ENCODE measurements at regions not wholly inside any gene's neighbourhood (a gene's known extent, or its start where the extent isn't known, plus 50 kb on each side); places are given as distances from the start of the nearest gene placed in this dataset.

- ChIA-PET CTCF (no interaction called here), POLR2A (no interaction called here)
- Mint-ChIP-seq H3K4me3 (no peak overlapping the region), H3K36me3 (ENCODE audit: low read depth) (no peaks in the 10 kb centered on the region), H3K27ac (no peak overlapping the region), H3K4me1 (ENCODE audit: low read depth) (no peaks in the 10 kb centered on the region), H3K27me3 (no peaks in the 10 kb centered on the region), H3K9me3 (no peaks in the 10 kb centered on the region)
- ATAC-seq (ENCODE audit: poor library complexity) (no peak), DNase-seq (no peak)
- Histone ChIP-seq H3K27me3 (ENCODE audit: control insufficient read depth in 1 of 2, insufficient read depth in 2 of 2, low read length in 2 of 2) (peaks cover 0 to 2% of the 10 kb centered on the region in 2 experiments), H3K27ac (ENCODE audit: low read depth in 1 of 2, low read length in 2 of 2) (no peak overlapping the region), H3K4me3 (ENCODE audit: low read length) (no peak overlapping the region), H3K9me3 (ENCODE audit: control insufficient read depth in 1 of 2, insufficient read depth in 1 of 2, low read length in 2 of 2) (no peaks in the 10 kb centered on the region), H3K4me1 (ENCODE audit: insufficient read depth, low read length) (no peaks in the 10 kb centered on the region), H3K36me3 (ENCODE audit: insufficient read depth, low read length) (no peaks in the 10 kb centered on the region)
- TF ChIP-seq CTCF (IDR thresholded peaks at IDR 0.05), result no peak
- intact Hi-C loops (cut with DNase I, micrococcal nuclease), result no loop called here
These were observed 177.6 kb downstream of the CPE start for GRCh38 chr4:165556383-165556782.

- Mint-ChIP-seq H3K9me3 (peaks cover 5% of the 10 kb centered on the region), H3K36me3 (ENCODE audit: low read depth) (no peaks in the 10 kb centered on the region), H3K4me3 (no peak overlapping the region), H3K27me3 (peaks cover 10% of the 10 kb centered on the region), H3K27ac (no peak overlapping the region), H3K4me1 (ENCODE audit: low read depth) (no peaks in the 10 kb centered on the region)
- Histone ChIP-seq H3K27me3 (ENCODE audit: control insufficient read depth in 1 of 2, insufficient read depth in 2 of 2, low read length in 2 of 2) (peaks cover 0 to 2% of the 10 kb centered on the region in 2 experiments), H3K4me1 (ENCODE audit: insufficient read depth, low read length) (no peaks in the 10 kb centered on the region), H3K36me3 (ENCODE audit: insufficient read depth, low read length) (no peaks in the 10 kb centered on the region), H3K9me3 (ENCODE audit: control insufficient read depth in 1 of 2, insufficient read depth in 1 of 2, low read length in 2 of 2) (no peaks in the 10 kb centered on the region), H3K27ac (ENCODE audit: low read depth in 1 of 2, low read length in 2 of 2) (no peak overlapping the region), H3K4me3 (ENCODE audit: low read length) (no peak overlapping the region)
- no peak for TF ChIP-seq CTCF (IDR thresholded peaks at IDR 0.05)
- ATAC-seq (ENCODE audit: poor library complexity), result no peak
- intact Hi-C loops (cut with DNase I, micrococcal nuclease), result no loop called here
- DNase-seq, result no peak
- ChIA-PET POLR2A (no interaction called here), CTCF (no interaction called here)
These were observed 182.1 kb downstream of the CPE start for GRCh38 chr4:165560941-165561340.

- no peak overlapping the region for H3K27ac ChIP-seq (ENCODE audit: low read depth in 1 of 2, low read length in 2 of 2)
- Mint-ChIP-seq H3K4me3 (no peak overlapping the region), H3K27me3 (peaks cover 10% of the 10 kb centered on the region), H3K9me3 (peaks cover 5% of the 10 kb centered on the region), H3K36me3 (ENCODE audit: low read depth) (no peaks in the 10 kb centered on the region), H3K27ac (no peak overlapping the region), H3K4me1 (ENCODE audit: low read depth) (no peaks in the 10 kb centered on the region)
- H3K4me3 ChIP-seq (ENCODE audit: low read length), result no peak overlapping the region
- H3K4me1 ChIP-seq (ENCODE audit: insufficient read depth, low read length), result no peaks in the 10 kb centered on the region
- DNase-seq (no peak), ATAC-seq (ENCODE audit: poor library complexity) (no peak)
- H3K9me3 ChIP-seq (ENCODE audit: control insufficient read depth in 1 of 2, insufficient read depth in 1 of 2, low read length in 2 of 2), result no peaks in the 10 kb centered on the region
- intact Hi-C loops (cut with DNase I, micrococcal nuclease), result no loop called here
- ChIA-PET POLR2A (no interaction called here), CTCF (no interaction called here)
- no peak for TF ChIP-seq CTCF (IDR thresholded peaks at IDR 0.05)
- no peaks in the 10 kb centered on the region for H3K36me3 ChIP-seq (ENCODE audit: insufficient read depth, low read length)
- H3K27me3 ChIP-seq (ENCODE audit: control insufficient read depth in 1 of 2, insufficient read depth in 2 of 2, low read length in 2 of 2), result no peaks in the 10 kb centered on the region
These were observed 185.0 kb downstream of the CPE start for GRCh38 chr4:165563851-165564250.
